ENCODE measurements at regions not wholly inside any gene's neighbourhood (a gene's known extent, or its start where the extent isn't known, plus 50 kb on each side); places are given as distances from the start of the nearest gene placed in this dataset.
A peak's percentile ranks its signal among the peaks of the same experiment; 100 is the strongest.

GRCh38 chr6:128667339-128667858 lies 147.0 kb upstream of the PTPRK start:
- DNase-seq (ENCODE audit: low spot score) = no peak

- no peak for DNase-seq (ENCODE audit: low spot score)
Measured at GRCh38 chr6:128666405-128666804, 146.0 kb upstream of the PTPRK start.

GRCh38 chr6:128663238-128663637 lies 142.8 kb upstream of the PTPRK start:
- no peak for DNase-seq (ENCODE audit: low spot score)

DNA sequence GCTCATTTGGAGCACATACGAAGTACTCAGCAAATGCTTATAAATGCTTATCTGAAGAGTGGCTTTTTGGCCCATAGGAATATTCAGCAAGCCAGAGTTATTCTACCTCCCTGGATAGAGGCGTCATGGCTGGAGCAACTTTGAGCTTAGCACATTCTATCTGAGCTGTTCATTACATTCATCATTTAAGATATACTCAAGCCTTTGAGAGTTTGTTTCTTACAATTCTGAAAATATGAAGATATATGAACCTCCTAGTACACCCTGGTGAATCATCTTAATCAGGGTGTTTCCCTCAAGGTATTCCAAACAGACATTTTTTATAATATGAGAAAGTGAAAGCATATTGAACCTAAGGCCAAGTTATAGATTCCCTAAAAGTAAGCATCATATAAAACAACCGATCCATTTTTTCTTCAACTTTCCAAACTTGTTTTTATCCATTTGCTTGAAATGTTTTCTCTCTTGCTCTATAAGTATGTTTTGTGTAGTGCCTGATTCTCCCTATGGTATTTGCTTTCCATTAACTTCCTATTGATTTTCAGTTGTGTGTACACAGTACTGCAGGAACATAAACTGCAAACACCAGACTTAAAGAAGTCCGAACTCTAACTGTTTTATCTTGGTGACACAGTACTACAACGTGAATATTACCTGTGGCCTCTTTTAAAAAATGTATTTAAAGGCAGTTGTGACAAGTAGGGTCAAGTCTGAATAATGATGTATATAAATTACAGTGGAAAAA lies 139.7 kb upstream of the PTPRK start:
- no peak for DNase-seq (ENCODE audit: low spot score)

GRCh38 chr6:128659276-128659675 lies 138.9 kb upstream of the PTPRK start:
- no peak for DNase-seq (ENCODE audit: low spot score)

DNA sequence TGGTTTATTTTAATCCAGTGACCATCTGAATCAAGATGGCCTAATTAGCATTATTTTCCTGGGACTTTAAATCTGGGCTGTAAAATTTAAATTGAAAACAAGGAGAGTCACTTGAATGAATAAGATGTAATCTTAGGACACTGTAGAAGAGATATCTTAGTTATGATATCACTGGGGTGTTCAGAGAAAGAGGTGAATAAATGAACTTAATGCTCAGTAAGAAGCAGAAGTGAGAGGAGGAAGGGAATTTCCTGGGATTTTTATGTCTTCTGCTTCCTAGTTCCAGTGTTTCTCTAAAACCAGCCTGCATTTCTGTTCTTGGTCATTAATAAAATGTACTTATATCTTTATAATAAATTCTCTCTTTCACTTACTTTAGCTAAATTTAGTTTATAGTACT lies 136.8 kb upstream of the PTPRK start:
- no peak for DNase-seq (ENCODE audit: low spot score)

DNA sequence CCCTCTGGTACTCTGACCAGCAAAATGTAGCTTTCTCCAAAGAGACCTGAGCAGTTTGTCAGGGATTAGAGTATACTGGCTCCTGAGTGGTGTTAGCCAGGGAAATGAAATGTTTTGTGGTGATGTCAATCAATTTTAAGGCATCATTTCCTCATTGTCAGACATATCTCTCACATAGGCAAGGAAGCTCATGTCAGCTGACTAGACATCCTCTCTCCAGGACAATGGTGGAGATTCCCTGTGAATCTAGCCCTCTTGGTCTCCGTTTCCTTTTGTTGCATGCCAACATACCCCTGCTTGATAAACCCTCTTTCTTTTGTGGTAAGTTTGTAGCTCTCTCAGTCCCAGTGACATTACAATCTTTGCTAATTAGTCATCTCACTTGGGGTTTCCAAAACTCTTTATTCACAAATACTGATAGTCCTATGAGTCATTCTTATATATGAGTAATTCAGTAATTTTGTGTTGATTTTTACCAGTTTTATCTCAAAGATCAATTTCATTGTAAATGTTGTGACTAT lies 135.6 kb upstream of the PTPRK start:
- DNase-seq (ENCODE audit: low spot score) = no peak

- DNase-seq (ENCODE audit: low spot score) = no peak
Measured at GRCh38 chr6:128648022-128648598, 127.7 kb upstream of the PTPRK start.

GRCh38 chr6:128642132-128642531 lies 121.7 kb upstream of the PTPRK start:
- no peak for DNase-seq (ENCODE audit: low spot score)

- DNase-seq (ENCODE audit: low spot score) = no peak
Measured at GRCh38 chr6:128641703-128642102, 121.3 kb upstream of the PTPRK start.

DNA sequence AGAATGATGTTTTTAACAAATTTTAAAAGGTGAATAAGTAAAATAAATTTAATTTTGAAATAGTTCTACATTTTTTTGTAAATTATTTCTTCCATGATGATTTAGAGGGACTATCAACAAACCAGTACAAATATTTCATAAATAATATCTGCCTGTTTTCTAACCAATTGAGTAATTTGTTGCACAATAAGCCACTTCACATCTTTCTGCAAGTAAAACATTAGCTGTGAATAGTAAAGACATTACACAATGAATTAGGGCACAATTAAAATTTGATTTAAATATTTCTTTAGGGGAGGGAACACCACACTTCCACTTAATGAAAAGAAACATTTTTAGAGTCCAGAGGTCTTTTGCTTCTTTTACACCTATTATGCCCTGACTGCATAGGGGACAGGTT lies 118.4 kb upstream of the PTPRK start:
- DNase-seq (ENCODE audit: low spot score) = no peak

GRCh38 chr6:128635219-128635618 lies 114.8 kb upstream of the PTPRK start:
- DNase-seq (ENCODE audit: low spot score) = no peak

GRCh38 chr6:128632131-128632530 lies 111.7 kb upstream of the PTPRK start:
- no peak for DNase-seq (ENCODE audit: low spot score)

DNA sequence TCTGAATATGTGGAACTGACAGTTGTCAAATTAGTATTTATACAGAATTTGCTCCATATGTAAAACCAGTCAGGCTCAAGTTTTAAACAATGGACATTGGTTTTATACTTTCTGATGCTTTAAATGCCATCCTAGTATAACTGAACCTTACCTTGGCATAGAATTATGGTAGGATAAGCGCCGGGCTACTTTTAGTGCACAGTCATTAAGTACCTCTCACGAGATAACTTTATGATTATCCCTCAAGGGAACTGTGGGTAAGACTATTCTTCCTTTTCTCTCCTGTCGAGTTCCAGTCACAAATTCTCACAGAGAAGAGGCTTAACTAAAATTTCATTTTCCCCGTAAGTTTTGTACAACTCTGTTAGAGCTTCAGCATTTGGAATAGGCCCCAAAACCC lies 110.6 kb upstream of the PTPRK start:
- DNase-seq (ENCODE audit: low spot score) = no peak

- no peak for DNase-seq (ENCODE audit: low spot score)
Measured at GRCh38 chr6:128630213-128630612, 109.8 kb upstream of the PTPRK start.

GRCh38 chr6:128617285-128617684 lies 96.9 kb upstream of the PTPRK start:
- DNase-seq (ENCODE audit: low spot score) = no peak

- no peak for DNase-seq (ENCODE audit: low spot score)
Measured at GRCh38 chr6:128616342-128616741, 95.9 kb upstream of the PTPRK start.

DNA sequence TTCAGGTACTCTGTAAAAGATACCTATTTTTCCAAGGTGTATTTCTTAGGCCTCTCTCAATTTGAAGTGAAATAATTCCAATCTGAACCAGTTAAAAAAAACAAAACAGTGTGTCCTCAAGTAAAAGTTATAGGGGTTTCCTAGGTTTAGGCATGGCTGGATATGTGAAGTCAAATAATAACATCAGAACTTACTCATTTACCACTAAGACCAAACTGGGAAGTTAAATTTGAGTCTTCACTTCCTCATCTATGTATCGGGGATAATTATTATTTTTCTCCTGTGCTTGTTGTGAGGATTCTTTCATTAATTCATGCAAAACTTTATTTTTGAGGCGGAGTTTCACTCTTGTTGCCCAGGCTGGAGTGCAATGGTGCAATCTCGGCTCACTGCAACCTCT lies 86.2 kb upstream of the PTPRK start:
- no peak for DNase-seq (ENCODE audit: low spot score)

DNA sequence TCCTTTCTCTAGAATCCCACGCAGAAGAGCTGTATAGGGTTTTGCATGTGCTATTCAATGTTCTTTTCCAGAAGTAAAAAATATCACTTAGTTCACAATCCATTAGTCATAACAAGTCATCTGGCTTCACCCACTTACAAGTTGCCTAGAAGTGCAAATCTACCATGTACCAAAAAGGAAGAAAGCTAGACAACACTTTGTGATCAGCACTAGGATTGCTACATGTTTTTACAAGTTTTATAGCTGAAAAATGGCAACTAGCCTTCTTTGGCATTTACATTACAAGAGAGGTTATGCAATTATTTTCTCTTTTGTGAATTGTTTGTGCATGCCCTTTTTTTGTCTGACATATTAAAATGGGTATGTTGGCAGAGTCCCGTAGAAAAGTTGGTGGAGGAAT lies 85.6 kb upstream of the PTPRK start:
- DNase-seq (ENCODE audit: low spot score) = peak; percentile 5

GRCh38 chr6:128601060-128601459 lies 80.7 kb upstream of the PTPRK start:
- DNase-seq (ENCODE audit: low spot score) = no peak

DNA sequence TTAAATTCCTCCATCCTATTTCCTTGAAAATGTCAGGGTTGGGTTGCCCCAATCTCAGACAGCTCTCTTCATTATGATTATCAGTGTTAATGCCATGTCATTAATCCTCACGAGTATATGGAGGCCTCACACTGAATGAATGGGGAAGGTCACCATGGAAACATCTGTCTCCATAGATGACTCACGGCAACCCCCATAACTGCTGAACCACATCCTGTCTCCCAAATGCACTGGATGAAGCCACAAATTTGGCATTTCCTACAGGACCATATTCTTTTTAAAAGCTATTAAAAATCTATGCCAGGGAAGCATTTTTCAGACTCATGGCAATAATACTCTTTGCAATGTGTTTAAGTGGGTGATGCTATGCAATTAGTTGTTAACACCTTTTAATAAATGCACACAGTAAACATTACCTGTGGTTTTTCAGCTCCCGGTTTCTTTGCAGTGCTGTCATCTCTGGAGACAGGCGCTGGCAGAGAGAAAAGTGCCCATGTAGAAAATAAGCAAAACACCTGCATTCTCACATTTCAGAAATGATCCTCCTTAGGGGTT lies 80.1 kb upstream of the PTPRK start:
- no peak for DNase-seq (ENCODE audit: low spot score)

DNA sequence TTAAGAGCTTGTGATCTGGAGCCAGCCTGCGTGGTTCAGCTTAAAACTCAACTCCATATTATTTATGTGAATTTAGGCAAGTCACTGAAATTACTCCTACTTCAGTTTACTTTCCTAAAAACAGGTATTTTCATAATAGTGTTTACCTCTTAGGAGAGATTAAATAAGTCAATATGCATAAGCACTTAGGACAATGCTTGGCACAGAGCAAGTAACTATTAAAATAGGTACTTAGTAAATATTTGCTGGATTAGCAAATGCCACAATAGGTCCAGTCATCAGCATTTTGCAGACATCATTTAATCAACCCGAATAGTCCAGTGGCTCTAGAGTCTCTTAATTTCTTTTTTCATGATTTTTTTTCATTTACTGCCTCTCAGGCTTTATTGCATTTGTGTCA lies 78.6 kb upstream of the PTPRK start:
- DNase-seq (ENCODE audit: low spot score) = no peak

DNA sequence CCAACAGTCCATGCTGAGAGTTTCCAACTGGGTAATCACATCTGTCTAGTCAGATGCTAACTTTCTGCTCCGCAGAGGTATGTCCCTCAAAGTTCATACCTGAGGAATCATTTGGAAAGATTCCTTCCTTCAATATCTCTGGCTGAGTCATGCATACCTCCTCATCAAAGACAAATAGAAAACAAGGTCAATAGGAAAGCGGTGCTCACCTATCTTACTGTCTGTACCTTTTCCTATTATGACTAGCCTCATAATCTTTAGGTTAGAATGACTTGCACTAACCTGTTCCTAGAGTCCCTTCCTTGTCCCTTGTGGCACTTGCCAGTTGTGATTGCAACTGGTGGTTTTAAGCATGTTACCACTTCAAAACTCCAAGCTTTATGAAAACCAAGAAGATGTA lies 78.2 kb upstream of the PTPRK start:
- DNase-seq (ENCODE audit: low spot score) = no peak

All from putamen (tissue), 1 donor.